SIG-M5 treated with dmso at 0.1 percent for 504 hours (cell line): ENCODE measurements at regions not wholly inside any gene's neighbourhood (a gene's known extent, or its start where the extent isn't known, plus 50 kb on each side); places are given as distances from the start of the nearest gene placed in this dataset.

Experiments used
- DNase-seq: peaks from one replicate; lab custom pipeline; 2025; ENCODE audit not compliant: unreplicated experiment; lab: John Stamatoyannopoulos, UW

DNA sequence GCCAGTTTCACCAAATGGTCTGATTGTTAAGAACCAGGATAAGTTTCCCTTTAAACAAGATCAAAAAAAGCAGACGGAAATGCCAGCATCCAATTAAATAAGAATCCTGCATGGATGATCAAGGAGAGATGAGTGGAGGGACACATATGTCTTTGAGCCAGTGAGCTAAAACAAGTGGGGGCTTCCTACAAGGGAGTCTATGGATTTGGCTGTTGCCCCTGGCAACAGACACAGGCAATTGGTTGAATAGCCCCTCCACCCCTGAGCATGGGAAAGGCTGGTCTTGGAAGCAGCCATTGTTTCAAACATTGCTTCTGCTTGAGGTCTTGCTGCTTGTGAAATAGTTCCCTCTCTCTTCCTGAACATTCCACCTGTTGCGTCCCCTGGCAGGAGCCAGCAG, 374.7 kb upstream of the ERCC4 start:
- DNase-seq = no peak

DNA sequence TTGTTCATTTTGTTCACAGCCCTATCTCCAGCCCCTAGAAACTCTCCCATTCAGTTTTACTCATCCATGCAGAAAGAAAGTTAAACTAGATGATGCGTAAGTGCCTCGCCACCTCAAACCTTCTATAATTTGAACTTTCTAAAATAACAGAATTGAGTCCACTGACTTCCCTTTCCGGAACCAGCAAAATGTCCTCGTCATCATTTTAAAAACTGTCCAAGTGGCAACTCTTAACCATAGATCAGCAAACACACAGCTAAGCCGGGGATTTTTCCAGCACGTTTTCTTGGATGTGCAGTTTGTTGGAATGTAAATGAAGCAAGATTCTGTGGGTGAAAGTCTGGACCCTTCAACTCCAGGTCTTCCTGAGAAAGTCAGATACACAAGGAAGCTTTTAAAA, 369.7 kb upstream of the ERCC4 start:
- no peak for DNase-seq

DNA sequence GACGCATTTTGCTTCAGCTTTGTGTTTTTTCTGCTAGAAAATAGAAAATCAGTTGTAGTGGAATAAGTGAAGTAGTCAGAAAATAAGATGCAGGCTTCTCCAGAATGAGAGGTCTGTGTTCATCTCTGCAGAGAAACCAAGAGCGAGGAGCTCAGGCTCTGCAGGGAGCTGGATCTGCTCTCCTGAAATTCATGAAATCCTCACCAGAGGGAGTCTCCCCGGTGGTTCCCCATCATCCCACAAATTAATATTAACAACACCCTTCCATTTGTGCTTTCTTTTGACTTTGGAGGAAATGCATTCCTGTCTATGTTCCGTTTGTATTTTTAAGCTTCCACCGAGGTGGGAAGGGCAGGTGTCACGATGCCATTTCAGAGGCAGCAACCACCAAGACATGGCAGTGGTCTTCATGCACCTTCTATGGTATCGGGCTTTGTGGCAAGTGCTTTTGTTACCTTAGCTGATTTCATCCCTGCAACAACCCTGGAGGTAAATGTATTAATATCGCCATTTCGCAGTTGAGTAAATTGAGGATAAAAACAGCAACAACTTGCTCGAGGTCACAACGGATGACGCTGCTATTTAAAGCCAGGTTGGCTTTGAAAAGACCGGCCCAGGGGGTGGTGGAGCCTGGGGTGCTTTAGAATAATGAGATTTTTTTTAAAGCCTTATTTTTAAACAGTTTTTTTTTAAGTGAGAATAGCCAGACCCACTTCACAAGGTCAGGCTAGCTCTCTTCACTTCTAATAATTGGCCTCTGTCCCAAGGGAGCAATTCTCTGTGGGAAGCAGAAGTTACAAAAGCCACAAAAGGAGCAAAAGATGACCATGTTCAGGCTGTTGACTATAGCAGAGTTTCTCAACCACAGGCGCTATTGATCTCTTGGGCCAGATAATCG, 367.6 kb upstream of the ERCC4 start:
- no peak for DNase-seq

- no peak for DNase-seq
These were observed 367.0 kb upstream of the ERCC4 start for GRCh38 chr16:13552960-13553257.

DNA sequence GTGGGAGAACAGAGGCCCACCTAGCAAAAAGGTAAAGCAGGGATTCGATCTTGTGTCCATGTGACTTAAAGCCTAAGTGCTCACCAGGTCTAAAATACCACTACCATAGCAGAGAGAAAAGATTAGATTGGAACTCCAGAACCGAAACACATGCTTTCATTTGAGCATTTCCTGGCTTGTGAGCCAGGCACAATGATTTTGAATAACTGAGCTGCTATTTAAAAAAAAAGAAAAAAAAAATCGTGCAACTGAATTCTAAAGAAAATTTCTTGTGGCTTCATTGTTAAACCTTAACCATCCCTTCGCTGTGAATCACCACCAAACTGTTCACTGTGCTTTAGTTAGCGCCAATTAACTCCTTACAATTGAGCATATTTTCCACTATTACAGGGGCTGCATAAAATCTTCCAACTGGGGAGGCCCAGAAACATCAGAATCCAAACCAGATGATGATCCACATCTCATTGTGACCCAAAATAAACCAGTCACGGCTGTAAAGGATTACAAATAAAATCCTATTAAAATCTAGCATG, 366.4 kb upstream of the ERCC4 start:
- no peak for DNase-seq

DNA sequence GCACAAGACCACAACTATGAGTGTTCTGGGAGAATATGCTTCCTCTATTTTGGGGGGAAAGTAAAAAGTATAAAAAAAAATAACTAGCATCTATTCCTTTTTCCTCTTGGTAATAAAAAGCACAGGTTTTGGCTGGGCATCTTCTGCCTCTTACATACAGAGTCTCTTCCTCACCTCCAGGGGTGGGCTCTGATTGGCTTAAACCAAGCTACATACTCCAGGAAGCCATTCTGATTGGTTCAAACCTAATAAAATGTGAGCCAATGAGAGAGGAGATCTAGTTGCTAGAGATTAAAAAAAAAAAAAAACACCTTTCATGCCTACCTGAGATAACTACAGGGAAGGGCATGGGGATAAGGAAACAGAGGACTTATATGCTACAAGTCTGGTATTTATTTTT, 365.9 kb upstream of the ERCC4 start:
- DNase-seq = no peak

GRCh38 chr16:13554643-13555042, 365.3 kb upstream of the ERCC4 start:
- no peak for DNase-seq

GRCh38 chr16:13557418-13557817, 362.5 kb upstream of the ERCC4 start:
- no peak for DNase-seq

GRCh38 chr16:13558752-13559151, 361.2 kb upstream of the ERCC4 start:
- no peak for DNase-seq

DNA sequence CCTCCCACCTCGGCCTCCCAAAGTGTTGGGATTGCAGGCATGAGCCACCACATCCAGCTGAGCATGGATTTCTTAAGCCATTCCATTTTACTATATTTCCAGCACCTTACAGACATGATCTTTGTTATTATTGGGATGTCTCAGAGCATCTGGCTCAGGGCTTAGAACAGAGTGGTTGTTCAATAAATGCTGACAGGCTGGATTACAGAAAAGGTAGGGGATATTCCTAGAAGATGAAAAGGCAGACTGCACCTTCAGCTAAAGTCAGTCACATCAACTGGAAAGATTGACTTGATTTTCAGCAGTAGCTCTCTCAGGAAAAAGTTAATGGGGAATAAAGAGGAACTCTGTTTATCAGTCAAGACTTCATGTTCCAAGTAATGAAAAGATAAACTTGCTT, 360.3 kb upstream of the ERCC4 start:
- no peak for DNase-seq

GRCh38 chr16:13560151-13560550, 359.8 kb upstream of the ERCC4 start:
- DNase-seq = no peak

DNA sequence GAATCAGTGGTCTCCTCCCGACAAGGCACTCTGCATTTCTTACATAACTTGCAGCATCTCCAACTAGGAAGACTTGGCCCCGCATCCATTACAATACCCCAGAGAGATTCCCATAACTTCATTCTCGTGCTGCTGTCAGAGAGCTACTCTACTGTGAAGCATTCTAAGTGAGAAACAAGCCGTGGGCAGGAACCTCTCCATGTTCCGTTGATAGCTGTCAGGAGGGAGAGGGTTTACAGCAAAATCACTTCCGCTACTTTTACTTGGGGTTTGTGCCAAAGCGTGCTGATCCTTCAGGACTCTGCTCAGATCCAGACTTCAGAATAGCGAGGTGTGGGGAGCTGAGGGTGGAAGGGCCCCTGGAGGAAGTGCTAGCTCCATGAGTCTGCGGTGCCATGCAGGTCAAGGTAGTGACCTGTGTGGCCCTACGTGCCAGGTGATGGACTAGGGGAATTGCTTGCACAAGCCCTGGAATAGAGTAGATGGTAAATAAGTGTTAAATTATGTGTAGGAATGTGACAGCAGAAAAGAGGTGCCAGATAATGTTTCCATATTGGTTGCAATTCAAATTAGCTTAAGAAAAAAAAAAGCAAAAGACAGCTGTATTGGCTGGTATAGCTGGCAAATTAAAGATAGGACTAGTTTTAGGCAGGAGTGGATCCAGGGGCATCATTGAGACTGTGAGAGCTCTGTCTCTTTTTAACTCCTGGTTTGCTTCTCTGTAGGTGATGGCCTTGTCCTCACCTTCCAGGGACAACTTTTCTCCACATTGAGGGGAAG, 358.5 kb upstream of the ERCC4 start:
- DNase-seq = no peak

DNA sequence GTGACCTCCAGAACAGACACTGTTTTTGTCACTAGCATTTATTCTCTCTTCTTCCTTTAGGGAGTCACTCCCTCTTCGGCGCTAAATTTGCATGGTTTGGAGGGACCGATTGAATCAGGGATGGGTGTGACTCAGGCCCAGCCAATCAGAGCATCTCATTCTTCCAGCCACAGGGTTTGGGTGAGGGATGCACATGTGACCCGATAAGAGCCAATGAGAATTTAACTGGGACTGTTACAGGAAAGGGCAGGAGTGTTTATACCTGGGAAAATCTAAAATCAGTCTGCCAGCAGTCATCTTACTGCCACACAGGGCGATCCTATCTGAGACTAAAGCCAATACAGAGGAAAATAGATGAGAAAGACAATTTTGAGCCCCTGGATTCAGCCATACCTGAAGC, 351.2 kb upstream of the ERCC4 start:
- DNase-seq = no peak

DNA sequence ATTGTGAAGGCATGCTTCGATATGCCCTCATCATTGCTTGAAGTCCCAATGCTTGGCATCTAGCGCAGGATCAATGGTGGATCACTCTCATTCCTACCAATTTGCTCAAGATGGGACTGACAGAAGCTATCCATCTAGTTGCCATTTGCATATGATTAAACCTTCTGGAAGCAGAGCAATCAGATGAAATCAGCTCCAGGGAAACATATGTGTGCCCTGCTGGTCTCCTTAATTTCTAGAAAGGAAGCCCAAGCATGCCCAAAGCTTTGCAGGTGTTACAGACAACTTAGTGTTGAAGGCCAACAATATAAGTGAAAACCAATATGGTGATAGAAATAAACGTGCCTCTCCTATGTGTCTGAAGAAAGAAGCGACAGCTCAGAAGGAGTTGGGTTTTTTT, 350.0 kb upstream of the ERCC4 start:
- DNase-seq = no peak

DNA sequence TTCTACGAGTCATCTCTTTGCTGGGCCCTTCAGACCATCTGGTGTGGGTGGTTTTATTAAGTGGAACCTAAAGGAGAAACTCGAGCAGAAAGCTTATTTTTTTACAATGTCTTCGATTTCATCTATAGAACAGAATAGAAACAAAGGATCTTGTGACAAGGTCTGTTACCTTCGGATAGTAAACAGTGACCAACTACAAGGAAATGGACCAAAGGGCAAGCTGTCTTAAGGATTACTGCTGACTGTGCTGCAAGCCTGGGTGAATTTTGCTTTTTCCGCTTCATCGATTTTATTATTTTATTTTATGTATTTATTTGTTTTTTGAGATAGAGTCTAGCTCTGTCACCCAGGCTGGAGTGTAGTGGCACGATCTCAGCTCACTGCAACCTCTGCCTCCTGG, 348.9 kb upstream of the ERCC4 start:
- DNase-seq = no peak

DNA sequence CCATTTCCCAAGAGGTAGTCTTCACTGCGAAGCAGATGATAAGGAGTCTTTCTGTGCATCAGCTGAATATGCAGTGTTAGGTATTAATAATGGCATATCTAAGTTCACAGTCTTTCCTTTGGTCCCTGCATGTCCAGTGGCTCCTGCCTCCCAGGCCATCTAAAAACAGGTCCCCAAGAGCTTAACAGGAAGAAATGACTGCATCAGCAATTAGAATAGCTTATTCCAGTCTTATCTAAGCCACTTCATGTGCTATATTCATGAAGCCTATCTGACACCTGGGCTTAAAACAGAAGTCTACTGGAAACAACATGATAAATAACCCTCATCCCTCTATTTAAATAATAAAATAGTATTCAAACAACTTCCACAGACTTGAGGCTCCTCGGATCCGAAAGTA, 346.1 kb upstream of the ERCC4 start:
- DNase-seq = no peak

GRCh38 chr16:13586051-13586450, 333.9 kb upstream of the ERCC4 start:
- no peak for DNase-seq

GRCh38 chr16:13587181-13587580, 332.8 kb upstream of the ERCC4 start:
- no peak for DNase-seq

GRCh38 chr16:13594823-13595222, 325.1 kb upstream of the ERCC4 start:
- DNase-seq = no peak

GRCh38 chr16:13606804-13607203, 313.1 kb upstream of the ERCC4 start:
- no peak for DNase-seq

GRCh38 chr16:13607289-13607688, 312.7 kb upstream of the ERCC4 start:
- no peak for DNase-seq

GRCh38 chr16:13611596-13611995, 308.4 kb upstream of the ERCC4 start:
- DNase-seq = no peak
